HFFc6 (cell line): ENCODE measurements at regions not wholly inside any gene's neighbourhood (a gene's known extent, or its start where the extent isn't known, plus 50 kb on each side); places are given as distances from the start of the nearest gene placed in this dataset.

Source experiments
- DNase-seq: peaks from one replicate; pipeline ENCODE4 v3.0.0-alpha.2; 2018
- H3K27ac Mint-ChIP-seq: 2 replicates; pipeline ENCODE4 v1.8.0; 2020; ENCODE audit warnings: mild to moderate bottlenecking, mixed read lengths
- H3K27me3 Mint-ChIP-seq: 2 replicates; pipeline ENCODE4 v1.8.0; 2021; ENCODE audit warnings: mild to moderate bottlenecking, moderate library complexity, mixed read lengths; ENCODE audit not compliant: insufficient read depth
- H3K36me3 Mint-ChIP-seq: 2 replicates; pipeline ENCODE4 v1.8.0; 2021; ENCODE audit warnings: low read depth, mixed read lengths
- H3K4me1 Mint-ChIP-seq: 2 replicates; pipeline ENCODE4 v1.8.0; 2020; ENCODE audit warnings: low read depth, mixed read lengths
- H3K4me3 Mint-ChIP-seq: 2 replicates; pipeline ENCODE4 v1.8.0; 2020; ENCODE audit warnings: mild to moderate bottlenecking, moderate library complexity, mixed read lengths
- H3K9me3 Mint-ChIP-seq: 2 replicates; pipeline ENCODE4 v1.8.0; 2020; ENCODE audit warnings: mild to moderate bottlenecking, mixed read lengths
- CTCF ChIP-seq: fragments of 200-600 bp; sonication (generic); IDR thresholded peaks from 2 replicates; pipeline ENCODE4 v1.5.0; 2021; ENCODE audit warnings: antibody characterized with exemption, mild to moderate bottlenecking

GRCh38 chr11:115784796-115785521 lies 280.7 kb upstream of the CADM1 start:
- DNase-seq = no peak
- peaks cover 2% of the 10 kb centered on the region for H3K27me3 Mint-ChIP-seq
- H3K4me1 Mint-ChIP-seq = no peaks in the 10 kb centered on the region
- H3K27ac Mint-ChIP-seq = no peak overlapping the region
- no peak overlapping the region for H3K4me3 Mint-ChIP-seq
- no peak for TF ChIP-seq CTCF
- H3K9me3 Mint-ChIP-seq = peaks cover 65% of the 10 kb centered on the region
- no peaks in the 10 kb centered on the region for H3K36me3 Mint-ChIP-seq

- Mint-ChIP-seq H3K9me3 (peaks cover 48% of the 10 kb centered on the region), H3K27ac (no peak overlapping the region), H3K4me3 (no peak overlapping the region), H3K36me3 (no peaks in the 10 kb centered on the region), H3K27me3 (no peaks in the 10 kb centered on the region), H3K4me1 (no peaks in the 10 kb centered on the region)
- no peak for DNase-seq
- TF ChIP-seq CTCF = no peak
These were observed 276.6 kb upstream of the CADM1 start for GRCh38 chr11:115780646-115781362.

- H3K27me3 Mint-ChIP-seq = no peaks in the 10 kb centered on the region
- no peak overlapping the region for H3K27ac Mint-ChIP-seq
- DNase-seq = no peak
- no peaks in the 10 kb centered on the region for H3K36me3 Mint-ChIP-seq
- H3K4me1 Mint-ChIP-seq = no peaks in the 10 kb centered on the region
- peaks cover 53% of the 10 kb centered on the region for H3K9me3 Mint-ChIP-seq
- no peak for TF ChIP-seq CTCF
- H3K4me3 Mint-ChIP-seq = no peak overlapping the region
These were observed 274.9 kb upstream of the CADM1 start for GRCh38 chr11:115778928-115779650.

GRCh38 chr11:115776916-115777315 lies 272.7 kb upstream of the CADM1 start:
- Mint-ChIP-seq H3K4me1 (no peaks in the 10 kb centered on the region), H3K9me3 (peaks cover 52% of the 10 kb centered on the region), H3K27ac (no peak overlapping the region), H3K36me3 (no peaks in the 10 kb centered on the region), H3K4me3 (no peak overlapping the region), H3K27me3 (no peaks in the 10 kb centered on the region)
- DNase-seq = no peak
- TF ChIP-seq CTCF = no peak

GRCh38 chr11:115775846-115776245 lies 271.6 kb upstream of the CADM1 start:
- DNase-seq = no peak
- Mint-ChIP-seq H3K36me3 (no peaks in the 10 kb centered on the region), H3K27ac (no peak overlapping the region), H3K4me1 (no peaks in the 10 kb centered on the region), H3K9me3 (peaks cover 56% of the 10 kb centered on the region), H3K4me3 (no peak overlapping the region), H3K27me3 (no peaks in the 10 kb centered on the region)
- no peak for TF ChIP-seq CTCF
